Tibial artery (tissue), 4 donors: ENCODE measurements at regions not wholly inside any gene's neighbourhood (a gene's known extent, or its start where the extent isn't known, plus 50 kb on each side); places are given as distances from the start of the nearest gene placed in this dataset.
A peak's percentile ranks its signal among the peaks of the same experiment; 100 is the strongest.

Experiments used
- DNase-seq, 2 donors: peaks; one replicate each; pipeline ENCODE4 v3.0.0-alpha.2; 2019
- H3K27ac ChIP-seq, 2 donors: fragments of 200-600 bp; sonication (generic) in 1 of 2; 1 replicate in 1 of 2; 2 replicates in 1 of 2; pipeline ENCODE4 v1.5.1; 2018 to 2019; ENCODE audit warnings: mild to moderate bottlenecking in 1 of 2
- H3K27me3 ChIP-seq, 2 donors: fragments of 200-600 bp; sonication (generic) in 1 of 2; one replicate each; pipeline versions ENCODE4 v1.5.1 to v1.6.0; 2016 to 2019
- H3K36me3 ChIP-seq, 3 donors: fragments of 200-600 bp; sonication (generic) in 2 of 3; one replicate each; pipeline ENCODE4 v1.5.1; 2016 to 2019; ENCODE audit warnings: mild to moderate bottlenecking in 2 of 3
- H3K4me1 ChIP-seq, 4 donors: fragments of 200-600 bp; sonication (generic) in 2 of 4; 1 replicate in 3 of 4; 2 replicates in 1 of 4; pipeline ENCODE4 v1.5.1; 2016 to 2019
- H3K4me3 ChIP-seq, 2 donors: fragments of 200-600 bp; sonication (generic) in 1 of 2; 1 replicate in 1 of 2; 2 replicates in 1 of 2; pipeline ENCODE4 v1.5.1; 2018 to 2019; ENCODE audit warnings: mild to moderate bottlenecking in 2 of 2
- H3K9me3 ChIP-seq, 3 donors: fragments of 200-600 bp; sonication (generic) in 1 of 3; one replicate each; pipeline ENCODE4 v1.5.1; 2016 to 2019
- CTCF ChIP-seq, 2 experiments: fragments of 200-600 bp in 1 of 2; fragments of 450-650 bp in 1 of 2; IDR thresholded peaks; one replicate each; pipeline ENCODE4 v1.5.1; 2017 to 2019; ENCODE audit warnings: antibody characterized with exemption in 2 of 2, mild to moderate bottlenecking in 1 of 2, moderate library complexity in 1 of 2
- intact Hi-C: fragments of 100-400 bp; cut with DNase I; formaldehyde crosslinking; loops from one replicate; pipeline ENCODE4 v1.15.0; 2023; ENCODE audit warnings: low total_unique reads

GRCh38 chrX:45849261-45849862, 648.7 kb upstream of the DIPK2B start:
- Histone ChIP-seq H3K4me3 (peak overlapping the region; percentile 62 to 72), H3K36me3 (no peaks in the 10 kb centered on the region), H3K9me3 (peaks cover 0 to 2% (median 0%) of the 10 kb centered on the region in 3 donors), H3K27me3 (no peaks in the 10 kb centered on the region), H3K4me1 (no peaks in the 10 kb centered on the region), H3K27ac (no peak overlapping the region)
- intact Hi-C loops, result no loop called here
- TF ChIP-seq CTCF (IDR thresholded peaks at IDR 0.05), result peak in 1 of 2 experiments; percentile 8
- no peak for DNase-seq

DNA sequence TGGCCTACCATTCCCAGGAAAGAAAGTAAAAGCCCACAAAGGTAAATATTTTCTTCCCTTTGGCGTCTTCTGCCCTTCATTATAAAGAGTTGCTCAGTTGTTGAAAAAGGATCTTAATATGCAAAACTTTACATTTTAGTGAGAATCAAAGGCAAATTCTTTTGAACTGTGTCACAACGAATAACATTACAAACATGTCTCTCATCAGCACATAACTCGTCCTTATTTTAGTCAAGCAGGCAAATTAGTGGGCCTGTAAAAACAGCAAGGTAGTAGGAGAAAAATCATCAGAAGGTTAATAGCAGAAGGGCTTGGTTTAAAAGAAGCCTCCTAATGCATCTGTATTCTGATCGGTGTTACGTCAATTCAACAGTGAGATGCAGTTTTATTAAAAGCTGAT, 647.3 kb upstream of the DIPK2B start:
- H3K4me3 ChIP-seq, result no peak overlapping the region
- H3K27me3 ChIP-seq, result no peaks in the 10 kb centered on the region
- no peaks in the 10 kb centered on the region for H3K36me3 ChIP-seq
- H3K9me3 ChIP-seq, result peaks cover 0 to 4% (median 0%) of the 10 kb centered on the region in 3 donors
- no peak for DNase-seq
- TF ChIP-seq CTCF (IDR thresholded peaks at IDR 0.05), result no peak
- intact Hi-C loops, result no loop called here
- no peaks in the 10 kb centered on the region for H3K4me1 ChIP-seq
- H3K27ac ChIP-seq, result no peak overlapping the region

GRCh38 chrX:45846328-45846727, 645.7 kb upstream of the DIPK2B start:
- TF ChIP-seq CTCF (IDR thresholded peaks at IDR 0.05), result no peak
- Histone ChIP-seq H3K4me3 (no peak overlapping the region), H3K9me3 (peaks cover 0 to 4% (median 0%) of the 10 kb centered on the region in 3 donors), H3K4me1 (no peaks in the 10 kb centered on the region), H3K27me3 (no peaks in the 10 kb centered on the region), H3K27ac (no peak overlapping the region), H3K36me3 (no peaks in the 10 kb centered on the region)
- intact Hi-C loops, result no loop called here
- no peak for DNase-seq

GRCh38 chrX:45845142-45845541, 644.5 kb upstream of the DIPK2B start:
- no peak for TF ChIP-seq CTCF (IDR thresholded peaks at IDR 0.05)
- Histone ChIP-seq H3K4me1 (no peaks in the 10 kb centered on the region), H3K9me3 (peaks cover 0 to 4% (median 0%) of the 10 kb centered on the region in 3 donors), H3K27ac (no peak overlapping the region), H3K27me3 (no peaks in the 10 kb centered on the region), H3K4me3 (no peak overlapping the region), H3K36me3 (no peaks in the 10 kb centered on the region)
- intact Hi-C loops, result no loop called here
- DNase-seq, result no peak

- no peak for DNase-seq
- H3K27me3 ChIP-seq, result no peaks in the 10 kb centered on the region
- TF ChIP-seq CTCF (IDR thresholded peaks at IDR 0.05), result no peak
- H3K27ac ChIP-seq, result no peak overlapping the region
- no peak overlapping the region for H3K4me3 ChIP-seq
- no peaks in the 10 kb centered on the region for H3K4me1 ChIP-seq
- peaks cover 0 to 4% (median 0%) of the 10 kb centered on the region in 3 donors for H3K9me3 ChIP-seq
- no peaks in the 10 kb centered on the region for H3K36me3 ChIP-seq
- intact Hi-C loops, result no loop called here
Observed at GRCh38 chrX:45843518-45843917, 642.8 kb upstream of the DIPK2B start.

- intact Hi-C loops, result no loop called here
- no peak for TF ChIP-seq CTCF (IDR thresholded peaks at IDR 0.05)
- no peaks in the 10 kb centered on the region for H3K27me3 ChIP-seq
- no peaks in the 10 kb centered on the region for H3K4me1 ChIP-seq
- no peaks in the 10 kb centered on the region for H3K36me3 ChIP-seq
- no peak for DNase-seq
- no peak overlapping the region for H3K27ac ChIP-seq
- peaks cover 0 to 4% (median 0%) of the 10 kb centered on the region in 3 donors for H3K9me3 ChIP-seq
- H3K4me3 ChIP-seq, result no peak overlapping the region
Observed at GRCh38 chrX:45842926-45843315, 642.2 kb upstream of the DIPK2B start.
